Fibroblast of lung (primary cell): ENCODE measurements at regions not wholly inside any gene's neighbourhood (a gene's known extent, or its start where the extent isn't known, plus 50 kb on each side); places are given as distances from the start of the nearest gene placed in this dataset.

Experiments used
- DNase-seq, 2 donors: peaks; one replicate each; pipeline versions ENCODE4 v3.0.0 to v3.0.0-alpha.2; 2010; ENCODE audit warnings: low read depth in 2 of 2
- H2AFZ ChIP-seq: 2 replicates; pipeline ENCODE4 v1.5.1; 2012; ENCODE audit warnings: low read length, control low read depth, inconsistent platforms
- H3K27ac ChIP-seq: 2 replicates; pipeline ENCODE4 v1.5.1; 2011; ENCODE audit warnings: low read length, control low read depth; ENCODE audit not compliant: insufficient read depth
- H3K27me3 ChIP-seq: 2 replicates; pipeline ENCODE4 v1.5.1; 2011; ENCODE audit warnings: mild to moderate bottlenecking, low read length; ENCODE audit not compliant: control insufficient read depth, insufficient read depth
- H3K36me3 ChIP-seq: 2 replicates; pipeline ENCODE4 v1.5.1; 2011; ENCODE audit warnings: low read length; ENCODE audit not compliant: control insufficient read depth, insufficient read depth
- H3K4me1 ChIP-seq: 2 replicates; pipeline ENCODE4 v1.5.1; 2011; ENCODE audit warnings: low read length; ENCODE audit not compliant: control insufficient read depth, insufficient read depth; ENCODE audit errors: extremely low read depth
- H3K4me2 ChIP-seq: 2 replicates; pipeline ENCODE4 v1.5.1; 2011; ENCODE audit warnings: low read length, control low read depth; ENCODE audit not compliant: insufficient read depth; ENCODE audit errors: extremely low read depth
- H3K4me3 ChIP-seq, 4 experiments: fragments of 200-600 bp in 1 of 4; sonication (generic) in 1 of 4; replicated peaks in 1 of 4; 2 replicates each; pipeline ENCODE4 v1.5.1; 2011 to 2016; ENCODE audit warnings: low read length in 4 of 4, low read depth in 3 of 4, mild to moderate bottlenecking in 3 of 4, control low read depth in 2 of 4, inconsistent platforms in 1 of 4, mixed read lengths in 1 of 4; ENCODE audit not compliant: insufficient read depth in 1 of 4; ENCODE audit errors: control extremely low read depth in 1 of 4
- H3K79me2 ChIP-seq: 2 replicates; pipeline ENCODE4 v1.5.1; 2012; ENCODE audit warnings: mild to moderate bottlenecking, low read length, inconsistent platforms; ENCODE audit not compliant: control insufficient read depth, insufficient read depth
- H3K9ac ChIP-seq: 2 replicates; pipeline ENCODE4 v1.5.1; 2011; ENCODE audit warnings: mild to moderate bottlenecking, low read length, control low read depth; ENCODE audit not compliant: insufficient read depth
- H3K9me3 ChIP-seq: 2 replicates; pipeline ENCODE4 v1.5.1; 2012; ENCODE audit warnings: low read depth, low read length; ENCODE audit not compliant: control insufficient read depth, insufficient read depth
- H4K20me1 ChIP-seq: 2 replicates; pipeline ENCODE4 v1.5.1; 2011; ENCODE audit warnings: low read length; ENCODE audit not compliant: control insufficient read depth, insufficient read depth; ENCODE audit errors: extremely low read depth
- CTCF ChIP-seq, 2 donors: IDR thresholded peaks in 1 of 2; conservative IDR thresholded peaks in 1 of 2; 1 replicate in 1 of 2; 2 replicates in 1 of 2; pipeline ENCODE4 v1.5.1; 2011 to 2012; ENCODE audit warnings: low read length in 2 of 2, control low read depth in 1 of 2, inconsistent platforms in 1 of 2, low read depth in 1 of 2, mild to moderate bottlenecking in 1 of 2
- EZH2 ChIP-seq: IDR thresholded peaks from 2 replicates; pipeline ENCODE4 v1.5.1; 2012; ENCODE audit warnings: low read length, control low read depth, mild to moderate bottlenecking; ENCODE audit errors: missing control alignments

DNA sequence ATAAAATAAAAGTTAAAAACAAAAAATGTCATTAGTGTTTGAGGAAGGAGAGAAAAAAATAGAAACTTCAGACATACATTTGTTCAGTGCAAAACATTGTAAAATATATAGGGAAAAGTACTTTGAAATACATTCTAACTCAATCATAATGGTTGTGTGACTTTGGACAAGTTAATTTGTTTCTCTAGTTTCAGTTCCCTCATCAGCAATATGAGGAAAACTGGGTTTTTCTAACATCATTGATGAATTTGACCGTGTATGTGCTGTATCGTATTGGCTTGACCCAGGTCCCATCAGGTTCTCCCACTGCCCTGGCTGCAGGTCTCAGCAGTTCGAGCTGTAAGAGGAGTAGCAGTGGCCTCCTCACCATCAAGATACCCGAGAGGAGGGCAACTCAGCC is 173.9 kb upstream of the ATF7IP start:
- Histone ChIP-seq H2AFZ (no peak overlapping the region), H3K27ac (no peak overlapping the region), H4K20me1 (no peaks in the 10 kb centered on the region), H3K79me2 (no peaks in the 10 kb centered on the region), H3K4me1 (no peaks in the 10 kb centered on the region), H3K36me3 (no peaks in the 10 kb centered on the region), H3K9ac (no peak overlapping the region), H3K27me3 (no peaks in the 10 kb centered on the region), H3K4me2 (no peak overlapping the region), H3K4me3 (no peak overlapping the region), H3K9me3 (no peaks in the 10 kb centered on the region)
- DNase-seq: no peak
- TF ChIP-seq CTCF (conservative IDR thresholded peaks at IDR 0.05 in 1 of 2, IDR thresholded peaks at IDR 0.05 in 1 of 2; ENCODE audit: low read depth in 1 of 2, low read length in 2 of 2) (no peak), EZH2 (no peak)

GRCh38 chr12:14193639-14194038 is 171.8 kb upstream of the ATF7IP start:
- no peaks in the 10 kb centered on the region for H3K9me3 ChIP-seq
- no peak for DNase-seq
- no peak overlapping the region for H3K4me3 ChIP-seq
- no peaks in the 10 kb centered on the region for H3K36me3 ChIP-seq
- no peaks in the 10 kb centered on the region for H3K79me2 ChIP-seq
- no peaks in the 10 kb centered on the region for H3K4me1 ChIP-seq
- no peak overlapping the region for H3K4me2 ChIP-seq
- H3K27ac ChIP-seq: no peak overlapping the region
- no peak overlapping the region for H3K9ac ChIP-seq
- H3K27me3 ChIP-seq: no peaks in the 10 kb centered on the region
- H4K20me1 ChIP-seq: no peaks in the 10 kb centered on the region
- no peak overlapping the region for H2AFZ ChIP-seq
- TF ChIP-seq CTCF (conservative IDR thresholded peaks at IDR 0.05 in 1 of 2, IDR thresholded peaks at IDR 0.05 in 1 of 2; ENCODE audit: low read depth in 1 of 2, low read length in 2 of 2) (no peak), EZH2 (no peak)

- TF ChIP-seq EZH2: no peak
- no peak for TF ChIP-seq CTCF (conservative IDR thresholded peaks at IDR 0.05 in 1 of 2, IDR thresholded peaks at IDR 0.05 in 1 of 2; ENCODE audit: low read depth in 1 of 2, low read length in 2 of 2)
- Histone ChIP-seq H3K27me3 (no peaks in the 10 kb centered on the region), H3K4me2 (no peak overlapping the region)
Observed at GRCh38 chr12:14194572-14194971, 170.9 kb upstream of the ATF7IP start.

More at GRCh38 chr12:14194572-14194971, 170.9 kb upstream of the ATF7IP start:
- DNase-seq: no peak
- Histone ChIP-seq H3K9ac (no peak overlapping the region), H3K4me3 (no peak overlapping the region), H3K79me2 (no peaks in the 10 kb centered on the region), H3K9me3 (no peaks in the 10 kb centered on the region), H2AFZ (no peak overlapping the region), H3K36me3 (no peaks in the 10 kb centered on the region), H3K4me1 (no peaks in the 10 kb centered on the region), H3K27ac (no peak overlapping the region), H4K20me1 (no peaks in the 10 kb centered on the region)
